HepG2 (cell line): ENCODE measurements at regions not wholly inside any gene's neighbourhood (a gene's known extent, or its start where the extent isn't known, plus 50 kb on each side); places are given as distances from the start of the nearest gene placed in this dataset.

ENCODE experiments used
- ATAC-seq: fragments of 200-7000 bp; cut with Tn5 transposase; 3 replicates; pipeline ENCODE4 v1.9.1; 2020; ENCODE audit warnings: mild to moderate bottlenecking, moderate library complexity
- BruUV-seq: library from RNA; stranded (reverse); fragments of 400-500 nt; replicated peaks from 2 replicates; lab custom pipeline; 2021; lab: Mats Ljungman, UMichigan
- CTCF ChIA-PET: fragments of 300-600 bp; formaldehyde crosslinking; extraction: SDS; loops from one replicate; lab custom pipeline; 2021; ENCODE audit warnings: low total read pairs, inconsistent platforms, low intra/inter-chr PET ratio; lab: Yijun Ruan, JAX
- POLR2A ChIA-PET: fragments of 350-600 bp; sonication (Branson Sonifier 250); formaldehyde crosslinking; loops from one replicate; lab custom pipeline; 2020; ENCODE audit warnings: antibody characterized with exemption, inconsistent platforms; lab: Yijun Ruan, JAX
- DNase-seq: peaks from one replicate; pipeline ENCODE4 v3.0.0-alpha.2; 2015; ENCODE audit warnings: low spot score
- FAIRE-seq: peaks from 3 replicates; lab custom pipeline; 2011; peaks lifted over from hg19 to GRCh38; lab: Jason Lieb, UNC
- H2AFZ ChIP-seq: one replicate; pipeline ENCODE4 v1.6.1; 2011; ENCODE audit warnings: low read length, inconsistent platforms
- H3K27ac ChIP-seq: fragments of 300-600 bp; 3 replicates; pipeline ENCODE4 v1.8.0; 2011; ENCODE audit warnings: mixed run types, mild to moderate bottlenecking, mixed read lengths, low read length, inconsistent platforms; ENCODE audit not compliant: insufficient read depth; ENCODE audit errors: extremely low read length
- H3K27me3 ChIP-seq, 2 experiments: fragments of 200-600 bp in 1 of 2; 2 replicates in 1 of 2; 3 replicates in 1 of 2; pipeline versions ENCODE4 v1.6.0 to v1.8.0; 2011; ENCODE audit warnings: low read length in 2 of 2, mild to moderate bottlenecking in 2 of 2, moderate library complexity in 2 of 2, inconsistent platforms in 1 of 2; ENCODE audit not compliant: insufficient read depth in 2 of 2, control insufficient read depth in 1 of 2
- H3K36me3 ChIP-seq, 2 experiments: fragments of 200-600 bp in 1 of 2; replicated peaks in 1 of 2; 2 replicates in 1 of 2; 3 replicates in 1 of 2; pipeline versions ENCODE4 v1.5.1 to v1.8.0; 2011; ENCODE audit warnings: low read length in 2 of 2, inconsistent platforms in 1 of 2; ENCODE audit not compliant: insufficient read depth in 2 of 2, control insufficient read depth in 1 of 2
- H3K4me1 ChIP-seq: 2 replicates; pipeline ENCODE4 v1.5.1; 2012; ENCODE audit warnings: low read length, inconsistent platforms; ENCODE audit not compliant: insufficient read depth
- H3K4me2 ChIP-seq: 2 replicates; pipeline ENCODE4 v1.6.0; 2011; ENCODE audit warnings: low read depth, low read length, inconsistent platforms
- H3K4me3 ChIP-seq, 3 experiments: fragments of 200-600 bp in 1 of 3; sonication (generic), shearing (Covaris generic) in 1 of 3; replicated peaks in 1 of 3; 2 replicates each; pipeline ENCODE4 v1.5.1; 2011 to 2016; ENCODE audit warnings: low read length in 3 of 3, inconsistent platforms in 2 of 3, low read depth in 2 of 3, mild to moderate bottlenecking in 2 of 3, control low read depth in 1 of 3, mixed read lengths in 1 of 3; ENCODE audit not compliant: insufficient read depth in 1 of 3
- H3K79me2 ChIP-seq: one replicate; pipeline ENCODE4 v1.6.1; 2011; ENCODE audit warnings: low read length, inconsistent platforms; ENCODE audit not compliant: insufficient read depth
- H3K9ac ChIP-seq: 2 replicates; pipeline ENCODE4 v1.6.0; 2011; ENCODE audit warnings: mild to moderate bottlenecking, low read depth, low read length, inconsistent platforms; ENCODE audit not compliant: insufficient read depth
- H3K9me3 ChIP-seq: 2 replicates; pipeline ENCODE4 v1.5.1; 2012; ENCODE audit warnings: mild to moderate bottlenecking, low read length
- H4K20me1 ChIP-seq: 2 replicates; pipeline ENCODE4 v1.6.0; 2011; ENCODE audit warnings: inconsistent platforms, mild to moderate bottlenecking, low read length, moderate library complexity; ENCODE audit not compliant: insufficient read depth
- CBX1 ChIP-seq: IDR thresholded peaks from one replicate; pipeline ENCODE4 v1.6.1; 2016; ENCODE audit warnings: antibody characterized with exemption, low read depth
- CTCF ChIP-seq: sonication (generic); formaldehyde crosslinking; IDR thresholded peaks from 2 replicates; pipeline ENCODE4 v1.5.0; 2020; ENCODE audit warnings: mild to moderate bottlenecking, missing genetic modification reagents, moderate library complexity
- MIER2 ChIP-seq: IDR thresholded peaks from 2 replicates; pipeline ENCODE4 v1.6.1; 2016; ENCODE audit warnings: missing biosample characterization, missing genetic modification reagents
- MNT ChIP-seq: fragments of 450-650 bp; IDR thresholded peaks from 2 replicates; pipeline ENCODE4 v1.6.1; 2016
- NBN ChIP-seq: fragments of 450-650 bp; conservative IDR thresholded peaks from 2 replicates; pipeline ENCODE4 v1.6.1; 2017
- NFIC ChIP-seq: IDR thresholded peaks from 2 replicates; pipeline ENCODE4 v1.6.1; 2012; ENCODE audit warnings: mild to moderate bottlenecking, low read length, inconsistent platforms
- ONECUT2 ChIP-seq: sonication (generic); formaldehyde crosslinking; IDR thresholded peaks from 2 replicates; pipeline ENCODE4 v1.4.0; 2020; ENCODE audit warnings: missing genetic modification reagents
- PCBP2 ChIP-seq: fragments of 200-400 bp; formaldehyde crosslinking; optimal IDR thresholded peaks from 2 replicates; pipeline ENCODE3; 2018; ENCODE audit warnings: low read length, low read depth; ENCODE audit not compliant: poor library complexity, severe bottlenecking
- PRPF4 ChIP-seq: fragments of 200-400 bp; formaldehyde crosslinking; IDR thresholded peaks from 2 replicates; pipeline ENCODE4 v1.6.1; 2016; ENCODE audit warnings: low read length, low read depth; ENCODE audit not compliant: poor library complexity, severe bottlenecking
- ZBED4 ChIP-seq: sonication (generic); formaldehyde crosslinking; IDR thresholded peaks from 2 replicates; pipeline ENCODE4 v1.4.0; 2020; ENCODE audit warnings: missing genetic modification reagents, borderline replicate concordance
- ZMYM3 ChIP-seq: sonication (generic); formaldehyde crosslinking; IDR thresholded peaks from 2 replicates; pipeline ENCODE4 v1.5.1; 2020; ENCODE audit warnings: mild to moderate bottlenecking, missing genetic modification reagents
- ZNF18 ChIP-seq: sonication (generic); formaldehyde crosslinking; IDR thresholded peaks from 2 replicates; pipeline ENCODE4 v1.8.0; 2022; ENCODE audit warnings: mild to moderate bottlenecking, missing genetic modification reagents; ENCODE audit not compliant: insufficient replicate concordance
- ZNF329 ChIP-seq: sonication (generic); formaldehyde crosslinking; IDR thresholded peaks from 2 replicates; pipeline ENCODE4 v1.9.0; 2021; ENCODE audit warnings: low read depth, mild to moderate bottlenecking, missing genetic modification reagents
- ZNF513 ChIP-seq: sonication (generic); formaldehyde crosslinking; conservative IDR thresholded peaks from 2 replicates; pipeline ENCODE4 v1.5.0; 2020; ENCODE audit warnings: missing genetic modification reagents
- ZNF549 ChIP-seq: sonication (generic); formaldehyde crosslinking; IDR thresholded peaks from 2 replicates; pipeline ENCODE4 v1.5.0; 2020; ENCODE audit warnings: missing genetic modification reagents
- ZNF614 ChIP-seq: IDR thresholded peaks from 2 replicates; pipeline ENCODE4 v1.6.1; 2018; ENCODE audit warnings: missing biosample characterization, missing genetic modification reagents, inconsistent platforms, borderline replicate concordance
- WGBS: methylation state at CpG from one replicate; pipeline ENCODE4 v1.1.6; 2017; ENCODE audit warnings: low lambda C conversion rate; 5-methylcytosine and 5-hydroxymethylcytosine counted together
- in situ Hi-C: cut with HindIII; loops from 2 replicates; pipeline ENCODE4 v1.10.0; 2017; ENCODE audit warnings: low pct_unique_long_range_greater_than_20kb; ENCODE audit not compliant: extremely low pct_ligation_motif_present
- intact Hi-C: fragments of 100-400 bp; cut with micrococcal nuclease; formaldehyde crosslinking; loops from one replicate; pipeline ENCODE4 v1.10.0; 2022; ENCODE audit not compliant: unreplicated experiment

- POLR2A ChIA-PET, result no interaction called here
- Histone ChIP-seq H3K4me1 (no peaks in the 10 kb centered on the region), H3K4me2 (no peak overlapping the region), H3K36me3 (no peaks in the 10 kb centered on the region), H3K27ac (no peak overlapping the region), H3K9me3 (no peaks in the 10 kb centered on the region), H3K27me3 (peaks cover 0 to 5% of the 10 kb centered on the region in 2 experiments; a peak in 1 of 5 replicates), H3K4me3 (no peak overlapping the region), H2AFZ (no peak overlapping the region), H3K79me2 (no peaks in the 10 kb centered on the region), H3K9ac (no peak overlapping the region), H4K20me1 (no peaks in the 10 kb centered on the region)
- WGBS, result 2% methylated on average over 2 of the region's 2 CpGs
- in situ Hi-C loops, result no loop called here
- FAIRE-seq (no peak), ATAC-seq (no peak), DNase-seq (no peak)
- no TSS peak for BruUV-seq
- CTCF ChIA-PET, result no interaction called here
- intact Hi-C loops, result no loop called here
- TF ChIP-seq PRPF4 (no peak), ZMYM3 (no peak), MIER2 (CRISPR knock-in tag) (no peak), ZNF18 (CRISPR knock-in tag) (no peak), ZNF549 (CRISPR knock-in tag) (no peak), ZNF329 (CRISPR knock-in tag) (no peak), ONECUT2 (CRISPR knock-in tag) (no peak), CTCF (CRISPR knock-in tag) (no peak), ZNF614 (CRISPR knock-in tag) (no peak), PCBP2 (no peak), MNT (no peak), ZBED4 (no peak), ZNF513 (no peak), CBX1 (no peak), NFIC (no peak), NBN (no peak)
These were observed 362.7 kb downstream of the STIM2 start for GRCh38 chr4:27223326-27223725.
